ENCODE measurements at regions not wholly inside any gene's neighbourhood (a gene's known extent, or its start where the extent isn't known, plus 50 kb on each side); places are given as distances from the start of the nearest gene placed in this dataset.

- no peak for DNase-seq
- no peaks in the 10 kb centered on the region for H3K27me3 ChIP-seq
- intact Hi-C loops (cut with DNase I) = no loop called here
- no peak overlapping the region for H3K4me3 ChIP-seq
- H3K36me3 ChIP-seq = no peaks in the 10 kb centered on the region
- no peak for ATAC-seq
- H3K27ac ChIP-seq = no peak overlapping the region
- H3K4me1 ChIP-seq = no peaks in the 10 kb centered on the region
- no peaks in the 10 kb centered on the region for H3K9me3 ChIP-seq
- TF ChIP-seq, protein P1, sequence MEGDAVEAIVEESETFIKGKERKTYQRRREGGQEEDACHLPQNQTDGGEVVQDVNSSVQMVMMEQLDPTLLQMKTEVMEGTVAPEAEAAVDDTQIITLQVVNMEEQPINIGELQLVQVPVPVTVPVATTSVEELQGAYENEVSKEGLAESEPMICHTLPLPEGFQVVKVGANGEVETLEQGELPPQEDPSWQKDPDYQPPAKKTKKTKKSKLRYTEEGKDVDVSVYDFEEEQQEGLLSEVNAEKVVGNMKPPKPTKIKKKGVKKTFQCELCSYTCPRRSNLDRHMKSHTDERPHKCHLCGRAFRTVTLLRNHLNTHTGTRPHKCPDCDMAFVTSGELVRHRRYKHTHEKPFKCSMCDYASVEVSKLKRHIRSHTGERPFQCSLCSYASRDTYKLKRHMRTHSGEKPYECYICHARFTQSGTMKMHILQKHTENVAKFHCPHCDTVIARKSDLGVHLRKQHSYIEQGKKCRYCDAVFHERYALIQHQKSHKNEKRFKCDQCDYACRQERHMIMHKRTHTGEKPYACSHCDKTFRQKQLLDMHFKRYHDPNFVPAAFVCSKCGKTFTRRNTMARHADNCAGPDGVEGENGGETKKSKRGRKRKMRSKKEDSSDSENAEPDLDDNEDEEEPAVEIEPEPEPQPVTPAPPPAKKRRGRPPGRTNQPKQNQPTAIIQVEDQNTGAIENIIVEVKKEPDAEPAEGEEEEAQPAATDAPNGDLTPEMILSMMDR (IDR thresholded peaks at IDR 0.05) = no peak
Observed at GRCh38 chr2:145299368-145299767, 779.4 kb upstream of the ZEB2 start.

DNA sequence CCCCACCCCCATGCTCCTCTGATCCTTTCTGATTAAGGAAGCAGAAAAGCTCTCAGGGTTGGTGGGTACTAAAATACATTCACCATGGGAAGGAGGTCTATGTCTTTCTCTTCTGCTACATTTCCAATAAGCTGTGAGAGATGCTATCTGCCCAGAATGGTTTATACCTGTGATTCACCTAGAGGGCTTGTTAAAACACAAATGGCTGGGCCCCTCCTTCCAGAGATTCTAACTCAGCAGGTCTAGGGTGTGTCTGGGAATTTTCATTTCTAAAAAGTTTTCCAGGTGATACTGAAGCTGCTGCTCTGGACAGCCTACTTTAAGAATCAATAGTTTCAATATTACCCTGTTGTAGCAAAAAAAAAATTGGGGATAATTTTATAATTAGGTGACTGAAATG is 772.2 kb upstream of the ZEB2 start:
- TF ChIP-seq, protein P1 (IDR thresholded peaks at IDR 0.05) = no peak
- Histone ChIP-seq H3K27me3 (no peaks in the 10 kb centered on the region), H3K27ac (no peak overlapping the region), H3K9me3 (no peaks in the 10 kb centered on the region), H3K4me1 (no peaks in the 10 kb centered on the region), H3K4me3 (no peak overlapping the region), H3K36me3 (no peaks in the 10 kb centered on the region)
- ATAC-seq = no peak
- DNase-seq = no peak
- intact Hi-C loops (cut with DNase I) = no loop called here

GRCh38 chr2:145290986-145291385 is 771.1 kb upstream of the ZEB2 start:
- H3K9me3 ChIP-seq = no peaks in the 10 kb centered on the region
- H3K27ac ChIP-seq = no peak overlapping the region
- no peaks in the 10 kb centered on the region for H3K4me1 ChIP-seq
- TF ChIP-seq, protein P1 (IDR thresholded peaks at IDR 0.05) = no peak
- H3K27me3 ChIP-seq = no peaks in the 10 kb centered on the region
- ATAC-seq = no peak
- intact Hi-C loops (cut with DNase I) = no loop called here
- no peak for DNase-seq
- no peak overlapping the region for H3K4me3 ChIP-seq
- no peaks in the 10 kb centered on the region for H3K36me3 ChIP-seq

DNA sequence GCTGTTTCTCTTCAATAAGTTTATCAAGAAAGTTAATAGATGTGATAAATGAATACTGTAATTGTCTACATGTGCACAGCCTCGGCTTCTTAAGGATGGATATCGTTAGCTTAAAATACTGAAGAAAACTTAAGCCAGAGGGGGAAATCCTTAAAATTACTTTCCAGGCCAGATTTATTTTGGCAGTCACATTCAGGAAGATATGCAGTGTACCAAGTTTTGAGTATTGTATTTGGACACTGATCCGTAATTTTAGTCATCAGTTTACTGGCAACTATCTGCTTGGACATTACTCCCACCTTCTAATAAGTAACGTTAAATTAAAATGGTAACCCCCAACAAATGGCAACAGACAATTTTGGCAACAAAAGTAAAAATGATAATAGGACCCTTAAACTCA is 770.0 kb upstream of the ZEB2 start:
- no peaks in the 10 kb centered on the region for H3K36me3 ChIP-seq
- no peaks in the 10 kb centered on the region for H3K9me3 ChIP-seq
- H3K27ac ChIP-seq = no peak overlapping the region
- ATAC-seq = no peak
- no peaks in the 10 kb centered on the region for H3K4me1 ChIP-seq
- intact Hi-C loops (cut with DNase I) = no loop called here
- DNase-seq = no peak
- no peaks in the 10 kb centered on the region for H3K27me3 ChIP-seq
- no peak overlapping the region for H3K4me3 ChIP-seq
- TF ChIP-seq, protein P1 (IDR thresholded peaks at IDR 0.05) = no peak

GRCh38 chr2:145288650-145289496 is 769.0 kb upstream of the ZEB2 start:
- Histone ChIP-seq H3K27me3 (no peaks in the 10 kb centered on the region), H3K36me3 (no peaks in the 10 kb centered on the region), H3K27ac (no peak overlapping the region), H3K9me3 (no peaks in the 10 kb centered on the region), H3K4me1 (no peaks in the 10 kb centered on the region), H3K4me3 (no peak overlapping the region)
- no peak for DNase-seq
- intact Hi-C loops (cut with DNase I) = no loop called here
- ATAC-seq = no peak
- TF ChIP-seq, protein P1 (IDR thresholded peaks at IDR 0.05) = no peak

Data from left lung (tissue), 4 donors.